Testis (tissue), 2 donors: ENCODE measurements at regions not wholly inside any gene's neighbourhood (a gene's known extent, or its start where the extent isn't known, plus 50 kb on each side); places are given as distances from the start of the nearest gene placed in this dataset.

Experiments
- POLR2A ChIP-seq: fragments of 450-650 bp; IDR thresholded peaks from one replicate; pipeline ENCODE4 v1.6.1; 2017; ENCODE audit warnings: antibody characterized with exemption, mild to moderate bottlenecking, moderate library complexity
- TF ChIP-seq, protein P1 (sequence below), 3 experiments: fragments of 450-650 bp in 2 of 3; fragments of 200-600 bp in 1 of 3; sonication (generic) in 1 of 3; IDR thresholded peaks; one replicate each; pipeline ENCODE4 v1.5.1; 2016 to 2019; ENCODE audit warnings: antibody characterized with exemption in 3 of 3, mild to moderate bottlenecking in 2 of 3, moderate library complexity in 1 of 3

- TF ChIP-seq, protein P1, sequence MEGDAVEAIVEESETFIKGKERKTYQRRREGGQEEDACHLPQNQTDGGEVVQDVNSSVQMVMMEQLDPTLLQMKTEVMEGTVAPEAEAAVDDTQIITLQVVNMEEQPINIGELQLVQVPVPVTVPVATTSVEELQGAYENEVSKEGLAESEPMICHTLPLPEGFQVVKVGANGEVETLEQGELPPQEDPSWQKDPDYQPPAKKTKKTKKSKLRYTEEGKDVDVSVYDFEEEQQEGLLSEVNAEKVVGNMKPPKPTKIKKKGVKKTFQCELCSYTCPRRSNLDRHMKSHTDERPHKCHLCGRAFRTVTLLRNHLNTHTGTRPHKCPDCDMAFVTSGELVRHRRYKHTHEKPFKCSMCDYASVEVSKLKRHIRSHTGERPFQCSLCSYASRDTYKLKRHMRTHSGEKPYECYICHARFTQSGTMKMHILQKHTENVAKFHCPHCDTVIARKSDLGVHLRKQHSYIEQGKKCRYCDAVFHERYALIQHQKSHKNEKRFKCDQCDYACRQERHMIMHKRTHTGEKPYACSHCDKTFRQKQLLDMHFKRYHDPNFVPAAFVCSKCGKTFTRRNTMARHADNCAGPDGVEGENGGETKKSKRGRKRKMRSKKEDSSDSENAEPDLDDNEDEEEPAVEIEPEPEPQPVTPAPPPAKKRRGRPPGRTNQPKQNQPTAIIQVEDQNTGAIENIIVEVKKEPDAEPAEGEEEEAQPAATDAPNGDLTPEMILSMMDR (IDR thresholded peaks at IDR 0.05) = no peak
- TF ChIP-seq POLR2A = no peak
Measured at GRCh38 chr2:3075991-3076340, 301.7 kb downstream of the EIPR1 start.
